IMR-90 (cell line): ENCODE measurements at regions not wholly inside any gene's neighbourhood (a gene's known extent, or its start where the extent isn't known, plus 50 kb on each side); places are given as distances from the start of the nearest gene placed in this dataset.

Experiments used
- ATAC-seq: fragments of 200-7000 bp; cut with Tn5 transposase; 2 replicates; pipeline ENCODE4 v1.9.1; 2020; ENCODE audit warnings: low read depth, mild to moderate bottlenecking, moderate library complexity
- BruUV-seq: library from RNA; stranded (reverse); fragments of 400-500 nt; replicated peaks from 2 replicates; lab custom pipeline; 2021; lab: Mats Ljungman, UMichigan
- CTCF ChIA-PET: fragments of 300-600 bp; formaldehyde crosslinking; extraction: SDS; loops from one replicate; lab custom pipeline; 2021; ENCODE audit warnings: antibody characterized with exemption; lab: Yijun Ruan, JAX
- POLR2A ChIA-PET: fragments of 300-600 bp; sonication (Branson Sonifier 250); formaldehyde crosslinking; loops from one replicate; lab custom pipeline; 2022; ENCODE audit warnings: antibody characterized with exemption; ENCODE audit not compliant: unreplicated experiment; lab: Charles Lee
- DNase-seq: peaks from one replicate; pipeline ENCODE4 v3.0.0; 2013
- H2AFZ ChIP-seq: replicated peaks from 2 replicates; pipeline ENCODE3; 2013; ENCODE audit warnings: low read length, mild to moderate bottlenecking; ENCODE audit not compliant: poor library complexity
- H2AK5ac ChIP-seq: 2 replicates; pipeline ENCODE4 v1.6.1; 2013; ENCODE audit warnings: low read depth, low read length, inconsistent platforms
- H2AK9ac ChIP-seq: replicated peaks from 2 replicates; pipeline ENCODE3; 2013; ENCODE audit warnings: mild to moderate bottlenecking, low read depth, low read length, moderate library complexity; ENCODE audit not compliant: poor library complexity
- H2BK120ac ChIP-seq: 2 replicates; pipeline ENCODE4 v1.6.1; 2013; ENCODE audit warnings: low read depth, low read length, inconsistent platforms
- H2BK15ac ChIP-seq: 3 replicates; pipeline ENCODE4 v1.6.1; 2013; ENCODE audit warnings: low read depth, low read length, inconsistent platforms
- H2BK20ac ChIP-seq: 2 replicates; pipeline ENCODE4 v1.6.1; 2013; ENCODE audit warnings: low read depth, mild to moderate bottlenecking, inconsistent platforms, low read length, moderate library complexity
- H2BK5ac ChIP-seq: 2 replicates; pipeline ENCODE4 v1.6.1; 2013; ENCODE audit warnings: mild to moderate bottlenecking, low read depth, low read length, inconsistent platforms; ENCODE audit not compliant: poor library complexity, severe bottlenecking
- H3K14ac ChIP-seq: replicated peaks from 2 replicates; pipeline ENCODE4 v1.6.1; 2013; ENCODE audit warnings: low read depth, low read length, inconsistent platforms
- H3K18ac ChIP-seq: 2 replicates; pipeline ENCODE4 v1.6.1; 2013; ENCODE audit warnings: low read depth, low read length, control low read depth
- H3K23ac ChIP-seq: 2 replicates; pipeline ENCODE4 v1.6.1; 2013; ENCODE audit warnings: low read depth, low read length, inconsistent platforms
- H3K27ac ChIP-seq: 2 replicates; pipeline ENCODE4 v1.5.1; 2013; ENCODE audit warnings: mild to moderate bottlenecking, control low read depth, low read length; ENCODE audit not compliant: insufficient read depth
- H3K27me3 ChIP-seq: 2 replicates; pipeline ENCODE4 v1.6.1; 2013; ENCODE audit warnings: low read length; ENCODE audit not compliant: control insufficient read depth, insufficient read depth
- H3K36me3 ChIP-seq: 2 replicates; pipeline ENCODE4 v1.6.1; 2013; ENCODE audit warnings: low read length, mixed read lengths; ENCODE audit not compliant: control insufficient read depth, insufficient read depth
- H3K4ac ChIP-seq: 2 replicates; pipeline ENCODE4 v1.6.1; 2013; ENCODE audit warnings: low read depth, low read length, inconsistent platforms
- H3K4me1 ChIP-seq: 2 replicates; pipeline ENCODE4 v1.6.1; 2013; ENCODE audit warnings: low read length, mixed read lengths; ENCODE audit not compliant: control insufficient read depth, insufficient read depth
- H3K4me2 ChIP-seq: 2 replicates; pipeline ENCODE4 v1.6.1; 2013; ENCODE audit warnings: low read depth, mild to moderate bottlenecking, control low read depth, low read length, moderate library complexity
- H3K4me3 ChIP-seq: 2 replicates; pipeline ENCODE4 v1.5.1; 2013; ENCODE audit warnings: low read depth, mild to moderate bottlenecking, control low read depth, low read length, moderate library complexity; ENCODE audit not compliant: insufficient read depth
- H3K56ac ChIP-seq: 2 replicates; pipeline ENCODE4 v1.6.1; 2013; ENCODE audit warnings: low read length, inconsistent platforms; ENCODE audit not compliant: insufficient read depth; ENCODE audit errors: extremely low read depth
- H3K79me1 ChIP-seq, 2 experiments: 2 replicates each; pipeline ENCODE4 v1.6.1; 2013; ENCODE audit warnings: low read length in 2 of 2, inconsistent platforms in 1 of 2, low read depth in 1 of 2
- H3K9ac ChIP-seq: 2 replicates; pipeline ENCODE4 v1.6.1; 2013; ENCODE audit warnings: low read depth, low read length, control low read depth
- H3K9me1 ChIP-seq: 2 replicates; pipeline ENCODE4 v1.6.1; 2013; ENCODE audit warnings: low read length, inconsistent platforms; ENCODE audit not compliant: insufficient read depth
- H3K9me3 ChIP-seq: 2 replicates; pipeline ENCODE4 v1.6.1; 2013; ENCODE audit warnings: low read length; ENCODE audit not compliant: control insufficient read depth, insufficient read depth
- H4K20me1 ChIP-seq: 2 replicates; pipeline ENCODE4 v1.6.1; 2013; ENCODE audit warnings: low read length, inconsistent platforms; ENCODE audit not compliant: insufficient read depth
- H4K5ac ChIP-seq: 2 replicates; pipeline ENCODE4 v1.6.1; 2013; ENCODE audit warnings: mild to moderate bottlenecking, low read depth, low read length, control low read depth
- H4K8ac ChIP-seq, 2 experiments: 2 replicates each; pipeline ENCODE4 v1.6.1; 2013; ENCODE audit warnings: low read depth in 2 of 2, low read length in 2 of 2, control low read depth in 1 of 2, inconsistent platforms in 1 of 2
- H4K91ac ChIP-seq: 2 replicates; pipeline ENCODE4 v1.6.1; 2013; ENCODE audit warnings: low read depth, low read length, inconsistent platforms; ENCODE audit not compliant: insufficient read depth
- BHLHE40 ChIP-seq: fragments of 150-350 bp; IDR thresholded peaks from 2 replicates; pipeline ENCODE4 v1.6.1; 2016; ENCODE audit warnings: mild to moderate bottlenecking, low read depth, low read length
- CEBPB ChIP-seq: IDR thresholded peaks from 2 replicates; pipeline ENCODE4 v1.6.1; 2012; ENCODE audit warnings: low read depth, low read length, improper control_type of control experiment
- CHD1 ChIP-seq: IDR thresholded peaks from 2 replicates; pipeline ENCODE4 v1.6.1; 2012; ENCODE audit warnings: low read depth, low read length, improper control_type of control experiment
- FOS ChIP-seq: fragments of 150-350 bp; IDR thresholded peaks from 2 replicates; pipeline ENCODE4 v1.6.1; 2016; ENCODE audit warnings: low read depth, low read length
- MAZ ChIP-seq: IDR thresholded peaks from 2 replicates; pipeline ENCODE4 v1.6.1; 2012; ENCODE audit warnings: low read depth, mild to moderate bottlenecking, low read length, improper control_type of control experiment, moderate library complexity, borderline replicate concordance
- MXI1 ChIP-seq: IDR thresholded peaks from 2 replicates; pipeline ENCODE4 v1.6.1; 2012; ENCODE audit warnings: low read depth, mild to moderate bottlenecking, low read length, moderate library complexity, borderline replicate concordance
- NFE2L2 ChIP-seq: fragments of 150-350 bp; IDR thresholded peaks from 2 replicates; pipeline ENCODE4 v1.6.1; 2016; ENCODE audit warnings: low read depth, mild to moderate bottlenecking, low read length
- POLR2A ChIP-seq: IDR thresholded peaks from 2 replicates; pipeline ENCODE4 v1.6.1; 2012; ENCODE audit warnings: mild to moderate bottlenecking, low read depth, low read length
- RAD21 ChIP-seq: IDR thresholded peaks from 2 replicates; pipeline ENCODE4 v1.6.1; 2012; ENCODE audit warnings: low read length, improper control_type of control experiment
- RCOR1 ChIP-seq: IDR thresholded peaks from 2 replicates; pipeline ENCODE4 v1.6.1; 2012; ENCODE audit warnings: mild to moderate bottlenecking, low read length, improper control_type of control experiment; ENCODE audit not compliant: insufficient replicate concordance
- RFX5 ChIP-seq: IDR thresholded peaks from 2 replicates; pipeline ENCODE4 v1.8.0; 2012; ENCODE audit warnings: low read depth, mild to moderate bottlenecking, low read length, moderate library complexity
- dilution Hi-C: fragments of 300-500 bp; cut with HindIII; formaldehyde crosslinking; loops from one replicate; pipeline ENCODE4 v1.14.3; 2018; ENCODE audit warnings: low sequenced_read_pairs; ENCODE audit not compliant: unreplicated experiment
- in situ Hi-C: fragments of 300-500 bp; cut with MboI; formaldehyde crosslinking; loops from 3 replicates; pipeline ENCODE4 v1.14.3; 2019; ENCODE audit warnings: low sequenced_read_pairs, inconsistent platforms, mixed read lengths
- intact Hi-C: fragments of 100-400 bp; cut with micrococcal nuclease; formaldehyde crosslinking; loops from 2 replicates; pipeline ENCODE4 v1.10.0; 2022
- TF ChIP-seq, protein P1 (sequence below): conservative IDR thresholded peaks from 2 replicates; pipeline ENCODE4 v1.5.1; 2012; ENCODE audit warnings: mild to moderate bottlenecking, low read depth, low read length, improper control_type of control experiment
- TF ChIP-seq, protein P2 (sequence below): fragments of 150-350 bp; IDR thresholded peaks from 2 replicates; pipeline ENCODE4 v1.6.1; 2017; ENCODE audit warnings: mild to moderate bottlenecking, antibody characterized with exemption, low read length, low read depth

DNA sequence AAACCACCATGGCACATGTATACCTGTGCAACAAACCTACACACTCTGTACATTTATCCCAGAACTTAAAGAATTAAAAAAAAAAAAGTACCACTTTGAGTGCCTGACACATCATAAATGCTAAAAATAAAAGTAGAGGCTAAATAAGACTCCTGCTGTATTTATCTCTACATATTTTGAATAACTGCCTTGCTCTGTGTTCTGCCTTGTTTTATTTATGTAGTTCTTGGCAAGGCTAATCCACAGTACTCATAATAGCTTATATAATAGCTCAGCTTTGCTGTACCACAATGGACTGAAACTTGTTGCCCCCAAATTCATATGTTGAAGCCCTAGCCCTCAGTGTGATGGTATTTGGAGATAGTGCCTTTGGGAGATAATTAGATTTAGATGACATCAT is 95.4 kb upstream of the ADAMTS9 start:
- Histone ChIP-seq H3K4me3 (no peak overlapping the region), H3K27ac (no peak overlapping the region), H3K56ac (no peak overlapping the region), H3K14ac (no peak overlapping the region), H3K4me1 (no peaks in the 10 kb centered on the region), H4K8ac (no peak overlapping the region), H3K9me3 (no peaks in the 10 kb centered on the region; the same call in 1 of the 2 replicates), H4K91ac (no peak overlapping the region), H3K36me3 (no peaks in the 10 kb centered on the region), H4K20me1 (no peaks in the 10 kb centered on the region), H3K79me1 (no peaks in the 10 kb centered on the region), H2BK120ac (no peak overlapping the region), H2BK15ac (no peak overlapping the region), H3K9me1 (no peaks in the 10 kb centered on the region), H3K4me2 (no peak overlapping the region), H2AFZ (no peak overlapping the region), H3K9ac (no peak overlapping the region), H2AK9ac (no peak overlapping the region), H2BK20ac (no peak overlapping the region), H3K27me3 (no peaks in the 10 kb centered on the region), H3K23ac (no peak overlapping the region), H2BK5ac (no peak overlapping the region), H3K18ac (no peak overlapping the region), H4K5ac (no peak overlapping the region), H2AK5ac (no peak overlapping the region), H3K4ac (no peak overlapping the region)
- dilution Hi-C loops = no loop called here
- TF ChIP-seq NFE2L2 (no peak), MAZ (no peak), MXI1 (no peak), BHLHE40 (no peak), RAD21 (no peak), RCOR1 (no peak), CHD1 (no peak), POLR2A (no peak), CEBPB (no peak), FOS (no peak), RFX5 (no peak)
- TF ChIP-seq, protein P1, sequence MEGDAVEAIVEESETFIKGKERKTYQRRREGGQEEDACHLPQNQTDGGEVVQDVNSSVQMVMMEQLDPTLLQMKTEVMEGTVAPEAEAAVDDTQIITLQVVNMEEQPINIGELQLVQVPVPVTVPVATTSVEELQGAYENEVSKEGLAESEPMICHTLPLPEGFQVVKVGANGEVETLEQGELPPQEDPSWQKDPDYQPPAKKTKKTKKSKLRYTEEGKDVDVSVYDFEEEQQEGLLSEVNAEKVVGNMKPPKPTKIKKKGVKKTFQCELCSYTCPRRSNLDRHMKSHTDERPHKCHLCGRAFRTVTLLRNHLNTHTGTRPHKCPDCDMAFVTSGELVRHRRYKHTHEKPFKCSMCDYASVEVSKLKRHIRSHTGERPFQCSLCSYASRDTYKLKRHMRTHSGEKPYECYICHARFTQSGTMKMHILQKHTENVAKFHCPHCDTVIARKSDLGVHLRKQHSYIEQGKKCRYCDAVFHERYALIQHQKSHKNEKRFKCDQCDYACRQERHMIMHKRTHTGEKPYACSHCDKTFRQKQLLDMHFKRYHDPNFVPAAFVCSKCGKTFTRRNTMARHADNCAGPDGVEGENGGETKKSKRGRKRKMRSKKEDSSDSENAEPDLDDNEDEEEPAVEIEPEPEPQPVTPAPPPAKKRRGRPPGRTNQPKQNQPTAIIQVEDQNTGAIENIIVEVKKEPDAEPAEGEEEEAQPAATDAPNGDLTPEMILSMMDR = no peak
- TF ChIP-seq, protein P2, sequence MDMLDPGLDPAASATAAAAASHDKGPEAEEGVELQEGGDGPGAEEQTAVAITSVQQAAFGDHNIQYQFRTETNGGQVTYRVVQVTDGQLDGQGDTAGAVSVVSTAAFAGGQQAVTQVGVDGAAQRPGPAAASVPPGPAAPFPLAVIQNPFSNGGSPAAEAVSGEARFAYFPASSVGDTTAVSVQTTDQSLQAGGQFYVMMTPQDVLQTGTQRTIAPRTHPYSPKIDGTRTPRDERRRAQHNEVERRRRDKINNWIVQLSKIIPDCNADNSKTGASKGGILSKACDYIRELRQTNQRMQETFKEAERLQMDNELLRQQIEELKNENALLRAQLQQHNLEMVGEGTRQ = no peak
- ATAC-seq (peak; percentile 54), DNase-seq (no peak)
- intact Hi-C loops = no loop called here
- no TSS peak for BruUV-seq
- CTCF ChIA-PET = interaction anchor here (1.1 kb wide), 1 partner anchor 11 kb away, joined by 3 read pairs; no protein-coding TSS in a partner anchor
- POLR2A ChIA-PET = no interaction called here
- in situ Hi-C loops = no loop called here
